Uterus (tissue), 2 donors: ENCODE measurements at regions not wholly inside any gene's neighbourhood (a gene's known extent, or its start where the extent isn't known, plus 50 kb on each side); places are given as distances from the start of the nearest gene placed in this dataset.

Experiments
- POLR2A ChIP-seq, 2 donors: fragments of 450-650 bp; IDR thresholded peaks; one replicate each; pipeline ENCODE4 v1.6.1; 2016; ENCODE audit warnings: antibody characterized with exemption in 2 of 2, mild to moderate bottlenecking in 1 of 2, moderate library complexity in 1 of 2
- TF ChIP-seq, protein P1 (sequence below), 4 experiments: fragments of 200-600 bp in 2 of 4; fragments of 450-650 bp in 2 of 4; sonication (generic) in 2 of 4; IDR thresholded peaks; one replicate each; pipeline ENCODE4 v1.5.1; 2016 to 2019; ENCODE audit warnings: antibody characterized with exemption in 4 of 4, mild to moderate bottlenecking in 2 of 4, moderate library complexity in 1 of 4

DNA sequence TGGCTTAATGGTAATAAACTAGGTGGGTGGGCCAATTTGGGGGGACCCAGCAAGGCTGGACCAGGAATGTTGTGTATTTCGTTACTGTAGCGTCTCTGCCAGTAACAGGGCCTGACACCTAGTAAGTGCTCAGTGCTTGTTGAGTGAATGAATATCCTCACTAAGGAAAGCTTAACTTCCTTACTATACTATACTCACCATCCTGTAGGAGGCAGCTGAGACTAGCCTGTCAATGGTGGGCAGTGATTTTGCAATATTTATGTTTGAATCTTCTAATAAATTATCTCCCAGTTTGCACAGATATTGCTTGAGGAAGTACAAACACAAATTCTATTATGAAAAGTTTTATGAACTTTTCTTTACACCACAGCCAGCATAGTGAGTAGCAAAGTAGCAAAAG lies 370.7 kb upstream of the SYT4 start:
- TF ChIP-seq, protein P1, sequence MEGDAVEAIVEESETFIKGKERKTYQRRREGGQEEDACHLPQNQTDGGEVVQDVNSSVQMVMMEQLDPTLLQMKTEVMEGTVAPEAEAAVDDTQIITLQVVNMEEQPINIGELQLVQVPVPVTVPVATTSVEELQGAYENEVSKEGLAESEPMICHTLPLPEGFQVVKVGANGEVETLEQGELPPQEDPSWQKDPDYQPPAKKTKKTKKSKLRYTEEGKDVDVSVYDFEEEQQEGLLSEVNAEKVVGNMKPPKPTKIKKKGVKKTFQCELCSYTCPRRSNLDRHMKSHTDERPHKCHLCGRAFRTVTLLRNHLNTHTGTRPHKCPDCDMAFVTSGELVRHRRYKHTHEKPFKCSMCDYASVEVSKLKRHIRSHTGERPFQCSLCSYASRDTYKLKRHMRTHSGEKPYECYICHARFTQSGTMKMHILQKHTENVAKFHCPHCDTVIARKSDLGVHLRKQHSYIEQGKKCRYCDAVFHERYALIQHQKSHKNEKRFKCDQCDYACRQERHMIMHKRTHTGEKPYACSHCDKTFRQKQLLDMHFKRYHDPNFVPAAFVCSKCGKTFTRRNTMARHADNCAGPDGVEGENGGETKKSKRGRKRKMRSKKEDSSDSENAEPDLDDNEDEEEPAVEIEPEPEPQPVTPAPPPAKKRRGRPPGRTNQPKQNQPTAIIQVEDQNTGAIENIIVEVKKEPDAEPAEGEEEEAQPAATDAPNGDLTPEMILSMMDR (IDR thresholded peaks at IDR 0.05): no peak
- TF ChIP-seq POLR2A (IDR thresholded peaks at IDR 0.05): no peak
